Umbilical cord (tissue), 1 donor: ENCODE measurements at regions not wholly inside any gene's neighbourhood (a gene's known extent, or its start where the extent isn't known, plus 50 kb on each side); places are given as distances from the start of the nearest gene placed in this dataset.
A peak's percentile ranks its signal among the peaks of the same experiment; 100 is the strongest.
"Not testable (repeated sequence)": the region's sequence is repeated elsewhere in the genome, so short reads cannot be mapped to it uniquely, and the experiment has no call there.

Experiments used
- DNase-seq: peaks from one replicate; pipeline ENCODE4 v3.0.0-alpha.2; 2015; ENCODE audit warnings: low spot score

GRCh38 chr1:178572604-178573003, 59.7 kb downstream of the TEX35 start:
- DNase-seq: no peak

- no peak for DNase-seq
These were observed 60.4 kb downstream of the TEX35 start for GRCh38 chr1:178573330-178573729.

GRCh38 chr1:178574345-178574744, 61.4 kb downstream of the TEX35 start:
- no peak for DNase-seq

GRCh38 chr1:178575611-178576361, 62.9 kb downstream of the TEX35 start:
- DNase-seq: peak; percentile 73

- no peak for DNase-seq
These were observed 63.9 kb downstream of the TEX35 start for GRCh38 chr1:178576841-178577240.

- no peak for DNase-seq
These were observed 65.0 kb downstream of the TEX35 start for GRCh38 chr1:178577882-178578281.

- no peak for DNase-seq
These were observed 65.6 kb downstream of the TEX35 start for GRCh38 chr1:178578541-178578940.

GRCh38 chr1:178579095-178579494, 66.2 kb downstream of the TEX35 start:
- no peak for DNase-seq

GRCh38 chr1:178579562-178579961, 66.7 kb downstream of the TEX35 start:
- DNase-seq: no peak

- no peak for DNase-seq
These were observed 67.2 kb downstream of the TEX35 start for GRCh38 chr1:178580096-178580495.

- no peak for DNase-seq
These were observed 68.0 kb downstream of the TEX35 start for GRCh38 chr1:178580876-178581275.

GRCh38 chr1:178581351-178582303, 68.7 kb downstream of the TEX35 start:
- no peak for DNase-seq

- no peak for DNase-seq
These were observed 74.2 kb downstream of the TEX35 start for GRCh38 chr1:178587096-178587495.

GRCh38 chr1:178587975-178588374, 75.1 kb downstream of the TEX35 start:
- DNase-seq: no peak

- not testable (repeated sequence) for DNase-seq
These were observed 76.1 kb downstream of the TEX35 start for GRCh38 chr1:178589042-178589441.

- not testable (repeated sequence) for DNase-seq
These were observed 78.9 kb downstream of the TEX35 start for GRCh38 chr1:178591811-178592210.

GRCh38 chr1:178593515-178593914, 80.6 kb downstream of the TEX35 start:
- DNase-seq: no peak

- no peak for DNase-seq
These were observed 81.2 kb downstream of the TEX35 start for GRCh38 chr1:178594133-178594532.

- DNase-seq: no peak
These were observed 82.6 kb downstream of the TEX35 start for GRCh38 chr1:178595491-178595890.

- no peak for DNase-seq
These were observed 86.2 kb downstream of the TEX35 start for GRCh38 chr1:178599087-178599486.

GRCh38 chr1:178599745-178600144, 86.8 kb downstream of the TEX35 start:
- no peak for DNase-seq

- no peak for DNase-seq
These were observed 91.0 kb downstream of the TEX35 start for GRCh38 chr1:178603926-178604325.

GRCh38 chr1:178606839-178607238, 93.9 kb downstream of the TEX35 start:
- DNase-seq: no peak
